H1 (cell line): ENCODE measurements at regions not wholly inside any gene's neighbourhood (a gene's known extent, or its start where the extent isn't known, plus 50 kb on each side); places are given as distances from the start of the nearest gene placed in this dataset.

Experiments
- CTCF ChIA-PET: fragments of 300-600 bp; sonication (Branson Sonifier 250); formaldehyde crosslinking; loops from one replicate; lab custom pipeline; 2021; ENCODE audit not compliant: partially characterized antibody; lab: Charles Lee
- POLR2A ChIA-PET: fragments of 300-600 bp; sonication (Branson Sonifier 250); formaldehyde crosslinking; loops from one replicate; lab custom pipeline; 2021; ENCODE audit warnings: inconsistent platforms; ENCODE audit not compliant: partially characterized antibody; lab: Charles Lee
- DNase-seq, 2 experiments: peaks; one replicate each; pipeline versions ENCODE4 v3.0.0 to v3.0.0-alpha.2; 2010 to 2022; ENCODE audit warnings: low spot score in 2 of 2, low read depth in 1 of 2, mixed read lengths in 1 of 2
- FAIRE-seq: peaks from 2 replicates; lab custom pipeline; 2011; peaks lifted over from hg19 to GRCh38; lab: Jason Lieb, UNC
- H2AFZ ChIP-seq: 2 replicates; pipeline ENCODE4 v1.8.1; 2012; ENCODE audit warnings: low read length, inconsistent platforms
- H2AK5ac ChIP-seq: 2 replicates; pipeline ENCODE4 v1.6.1; 2013; ENCODE audit warnings: low read depth, low read length
- H2BK120ac ChIP-seq: replicated peaks from 2 replicates; pipeline ENCODE3; 2013; ENCODE audit warnings: low read depth, low read length, inconsistent platforms
- H2BK12ac ChIP-seq: 2 replicates; pipeline ENCODE4 v1.6.1; 2013; ENCODE audit warnings: low read depth, low read length
- H2BK15ac ChIP-seq: 2 replicates; pipeline ENCODE4 v1.6.1; 2013; ENCODE audit warnings: low read length
- H2BK20ac ChIP-seq: 2 replicates; pipeline ENCODE4 v1.6.1; 2013; ENCODE audit warnings: low read length
- H2BK5ac ChIP-seq: 2 replicates; pipeline ENCODE4 v1.6.1; 2013; ENCODE audit warnings: low read depth, low read length
- H3K14ac ChIP-seq: 2 replicates; pipeline ENCODE4 v1.6.1; 2013; ENCODE audit warnings: inconsistent platforms; ENCODE audit not compliant: insufficient read length
- H3K18ac ChIP-seq: 2 replicates; pipeline ENCODE4 v1.6.1; 2013; ENCODE audit warnings: low read length; ENCODE audit errors: extremely low read depth
- H3K23ac ChIP-seq: 2 replicates; pipeline ENCODE4 v1.6.1; 2013; ENCODE audit warnings: inconsistent platforms; ENCODE audit not compliant: insufficient read length
- H3K23me2 ChIP-seq: 2 replicates; pipeline ENCODE4 v1.6.1; 2013; ENCODE audit warnings: low read depth, low read length
- H3K27ac ChIP-seq: 2 replicates; pipeline ENCODE4 v1.6.1; 2011; ENCODE audit warnings: low read depth, low read length, inconsistent platforms
- H3K27me3 ChIP-seq, 4 experiments: replicated peaks in 1 of 4; 1 replicate in 1 of 4; 2 replicates in 3 of 4; pipeline versions ENCODE4 v1.6.1 to v1.8.1; 2011 to 2013; ENCODE audit warnings: low read length in 3 of 4, mild to moderate bottlenecking in 3 of 4, inconsistent platforms in 2 of 4, mixed read lengths in 2 of 4, moderate library complexity in 1 of 4; ENCODE audit not compliant: control insufficient read depth in 3 of 4, insufficient read depth in 3 of 4; ENCODE audit errors: extremely low read depth in 1 of 4
- H3K36me3 ChIP-seq, 4 experiments: 2 replicates each; pipeline versions ENCODE4 v1.6.1 to v1.8.1; 2011 to 2013; ENCODE audit warnings: mild to moderate bottlenecking in 4 of 4, low read length in 3 of 4, moderate library complexity in 2 of 4, control low read depth in 1 of 4, inconsistent platforms in 1 of 4; ENCODE audit not compliant: insufficient read depth in 4 of 4, control insufficient read depth in 2 of 4
- H3K4ac ChIP-seq: replicated peaks from 2 replicates; pipeline ENCODE3; 2013; ENCODE audit warnings: low read length, low read depth, mixed read lengths, inconsistent platforms; ENCODE audit not compliant: insufficient read length
- H3K4me1 ChIP-seq, 4 experiments: replicated peaks in 1 of 4; 1 replicate in 1 of 4; 2 replicates in 3 of 4; pipeline versions ENCODE4 v1.6.1 to v1.8.1; 2011 to 2013; ENCODE audit warnings: low read length in 3 of 4, inconsistent platforms in 2 of 4, mixed read lengths in 1 of 4; ENCODE audit not compliant: insufficient read depth in 4 of 4, control insufficient read depth in 3 of 4
- H3K4me2 ChIP-seq, 2 experiments: 2 replicates each; pipeline versions ENCODE4 v1.6.1 to v1.8.1; 2011 to 2013; ENCODE audit warnings: low read depth in 2 of 2, low read length in 2 of 2, control low read depth in 1 of 2, inconsistent platforms in 1 of 2, mild to moderate bottlenecking in 1 of 2; ENCODE audit not compliant: insufficient read depth in 1 of 2
- H3K4me3 ChIP-seq, 4 experiments: fragments of 200-600, 300-600 bp in 1 of 4; sonication (generic), shearing (Covaris generic), sonication (Bioruptor Twin) in 1 of 4; 2 replicates each; pipeline versions ENCODE4 v1.5.1 to v1.8.1; 2011 to 2016; ENCODE audit warnings: low read length in 4 of 4, low read depth in 3 of 4, control low read depth in 2 of 4, inconsistent platforms in 2 of 4, mild to moderate bottlenecking in 2 of 4, mixed read lengths in 1 of 4, moderate library complexity in 1 of 4; ENCODE audit not compliant: insufficient read depth in 2 of 4; ENCODE audit errors: extremely low read depth in 1 of 4
- H3K56ac ChIP-seq: replicated peaks from 2 replicates; pipeline ENCODE3; 2013; ENCODE audit warnings: low read depth, mild to moderate bottlenecking, mixed read lengths, low read length, inconsistent platforms; ENCODE audit not compliant: insufficient read length
- H3K79me1 ChIP-seq: 2 replicates; pipeline ENCODE4 v1.6.1; 2013; ENCODE audit warnings: low read depth, low read length, control low read depth
- H3K79me2 ChIP-seq, 2 experiments: 2 replicates each; pipeline versions ENCODE4 v1.6.1 to v1.8.1; 2012 to 2013; ENCODE audit warnings: low read length in 2 of 2, mild to moderate bottlenecking in 2 of 2, inconsistent platforms in 1 of 2; ENCODE audit not compliant: insufficient read depth in 2 of 2, control insufficient read depth in 1 of 2
- H3K9ac ChIP-seq, 4 experiments: replicated peaks in 1 of 4; 1 replicate in 1 of 4; 2 replicates in 3 of 4; pipeline versions ENCODE4 v1.6.1 to v1.8.1; 2011 to 2013; ENCODE audit warnings: low read depth in 3 of 4, low read length in 3 of 4, control low read depth in 2 of 4, mild to moderate bottlenecking in 2 of 4, moderate library complexity in 2 of 4, inconsistent platforms in 1 of 4; ENCODE audit errors: extremely low read depth in 1 of 4
- H3K9me3 ChIP-seq, 2 experiments: 2 replicates each; pipeline versions ENCODE4 v1.6.1 to v1.8.1; 2012 to 2013; ENCODE audit warnings: mild to moderate bottlenecking in 2 of 2, moderate library complexity in 2 of 2, control low read depth in 1 of 2, inconsistent platforms in 1 of 2, low read depth in 1 of 2, low read length in 1 of 2, mixed read lengths in 1 of 2; ENCODE audit not compliant: insufficient read depth in 2 of 2
- H4K20me1 ChIP-seq, 2 experiments: replicated peaks in 1 of 2; 2 replicates each; pipeline versions ENCODE3 to v1.8.1; 2011 to 2013; ENCODE audit warnings: inconsistent platforms in 2 of 2, low read length in 2 of 2, mild to moderate bottlenecking in 1 of 2; ENCODE audit not compliant: insufficient read depth in 2 of 2, control insufficient read depth in 1 of 2
- H4K5ac ChIP-seq: 2 replicates; pipeline ENCODE4 v1.6.1; 2013; ENCODE audit warnings: low read length, low read depth, mixed read lengths, inconsistent platforms; ENCODE audit not compliant: insufficient read length
- H4K8ac ChIP-seq: 2 replicates; pipeline ENCODE4 v1.8.0; 2013; ENCODE audit warnings: mild to moderate bottlenecking, moderate library complexity, low read length, inconsistent platforms; ENCODE audit not compliant: insufficient read depth; ENCODE audit errors: extremely low read depth
- H4K91ac ChIP-seq: replicated peaks from 2 replicates; pipeline ENCODE3; 2013; ENCODE audit warnings: low read length, mixed read lengths, inconsistent platforms; ENCODE audit not compliant: insufficient read length
- CBX5 ChIP-seq: fragments of 300-800, 300-1000 bp; sonication (generic); IDR thresholded peaks from 2 replicates; pipeline ENCODE4 v1.7.1; 2016; ENCODE audit warnings: antibody characterized with exemption, low read length, low read depth
- JUND ChIP-seq: IDR thresholded peaks from 2 replicates; pipeline ENCODE4 v1.6.1; 2011; ENCODE audit warnings: mild to moderate bottlenecking, improper control_type of control experiment, low read length
- POLR2A ChIP-seq, 2 experiments: IDR thresholded peaks; 1 replicate in 1 of 2; 2 replicates in 1 of 2; pipeline ENCODE4 v1.6.1; 2011; ENCODE audit warnings: low read depth in 2 of 2, low read length in 2 of 2, mild to moderate bottlenecking in 2 of 2; ENCODE audit errors: control extremely low read depth in 1 of 2
- SP4 ChIP-seq: IDR thresholded peaks from 2 replicates; pipeline ENCODE4 v1.6.1; 2012; ENCODE audit warnings: low read length, inconsistent platforms
- YY1 ChIP-seq: IDR thresholded peaks from 2 replicates; pipeline ENCODE4 v1.6.1; 2011; ENCODE audit warnings: low read depth, mild to moderate bottlenecking, low read length

GRCh38 chr13:37942929-37943328 lies 73.4 kb upstream of the TRPC4 start:
- no peak overlapping the region for H2BK120ac ChIP-seq
- H3K27me3 ChIP-seq = no peaks in the 10 kb centered on the region
- H3K4me3 ChIP-seq = no peak overlapping the region
- no peak overlapping the region for H4K8ac ChIP-seq
- H2BK15ac ChIP-seq = no peak overlapping the region
- H3K23ac ChIP-seq = no peak overlapping the region
- H2BK5ac ChIP-seq = no peak overlapping the region
- no peak overlapping the region for H3K4ac ChIP-seq
- H4K91ac ChIP-seq = no peak overlapping the region
- FAIRE-seq (no peak), DNase-seq (no peak)
- H4K20me1 ChIP-seq = no peaks in the 10 kb centered on the region
- H2AK5ac ChIP-seq = no peak overlapping the region
- H2BK12ac ChIP-seq = no peak overlapping the region
- H2BK20ac ChIP-seq = no peak overlapping the region
- no peaks in the 10 kb centered on the region for H3K79me2 ChIP-seq
- CTCF ChIA-PET = interaction anchor here (0.9 to 1.2 kb wide), 2 partner anchors 12 to 87 kb away, joined by 3 to 5 read pairs; no protein-coding TSS in a partner anchor
- no peaks in the 10 kb centered on the region for H3K36me3 ChIP-seq
- no peak overlapping the region for H4K5ac ChIP-seq
- no peak overlapping the region for H3K9ac ChIP-seq
- no peak overlapping the region for H3K27ac ChIP-seq
- no peak overlapping the region for H3K18ac ChIP-seq
- no peaks in the 10 kb centered on the region for H3K9me3 ChIP-seq
- H3K4me1 ChIP-seq = peaks cover 0 to 6% (median 0%) of the 10 kb centered on the region in 4 experiments; a peak in 1 of 7 replicates
- H3K4me2 ChIP-seq = no peak overlapping the region
- no peaks in the 10 kb centered on the region for H3K79me1 ChIP-seq
- H2AFZ ChIP-seq = no peak overlapping the region
- H3K14ac ChIP-seq = no peak overlapping the region
- POLR2A ChIA-PET = no interaction called here
- no peaks in the 10 kb centered on the region for H3K23me2 ChIP-seq
- no peak overlapping the region for H3K56ac ChIP-seq
- 0 out of 3 replicates have a peak, but pooled peaks of 1 of the 2 experiments have one; percentile 13 for TF ChIP-seq POLR2A (IDR thresholded peaks at IDR 0.05; ENCODE audit: control extremely low read depth in 1 of 2, low read depth in 2 of 2, low read length in 2 of 2)
- 0 out of 2 replicates have a peak, but pooled peaks have one; percentile 30 for TF ChIP-seq YY1
- TF ChIP-seq CBX5 = no peak
- no peak for TF ChIP-seq SP4
- no peak for TF ChIP-seq JUND
